ENCODE measurements at regions not wholly inside any gene's neighbourhood (a gene's known extent, or its start where the extent isn't known, plus 50 kb on each side); places are given as distances from the start of the nearest gene placed in this dataset.

DNA sequence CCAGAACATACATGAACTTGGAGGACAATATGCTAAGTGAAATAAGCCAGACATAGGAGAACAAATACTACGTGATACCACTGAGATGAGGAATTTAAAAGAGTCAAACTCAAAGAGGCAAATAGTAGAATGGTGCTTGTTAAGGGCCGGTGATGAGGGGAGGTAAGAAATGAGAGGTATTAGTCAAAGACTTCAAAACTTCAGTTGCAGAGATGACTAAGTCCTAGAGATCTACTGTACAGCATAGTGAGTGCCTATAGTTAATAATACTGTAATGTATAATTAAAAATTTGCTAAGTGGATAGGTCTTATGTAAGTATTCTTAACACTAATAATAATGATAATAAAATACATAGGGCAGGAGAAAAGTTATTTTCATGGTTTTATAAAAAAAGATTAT, 126.9 kb upstream of the VEGFC start:
- TF ChIP-seq, protein P1, sequence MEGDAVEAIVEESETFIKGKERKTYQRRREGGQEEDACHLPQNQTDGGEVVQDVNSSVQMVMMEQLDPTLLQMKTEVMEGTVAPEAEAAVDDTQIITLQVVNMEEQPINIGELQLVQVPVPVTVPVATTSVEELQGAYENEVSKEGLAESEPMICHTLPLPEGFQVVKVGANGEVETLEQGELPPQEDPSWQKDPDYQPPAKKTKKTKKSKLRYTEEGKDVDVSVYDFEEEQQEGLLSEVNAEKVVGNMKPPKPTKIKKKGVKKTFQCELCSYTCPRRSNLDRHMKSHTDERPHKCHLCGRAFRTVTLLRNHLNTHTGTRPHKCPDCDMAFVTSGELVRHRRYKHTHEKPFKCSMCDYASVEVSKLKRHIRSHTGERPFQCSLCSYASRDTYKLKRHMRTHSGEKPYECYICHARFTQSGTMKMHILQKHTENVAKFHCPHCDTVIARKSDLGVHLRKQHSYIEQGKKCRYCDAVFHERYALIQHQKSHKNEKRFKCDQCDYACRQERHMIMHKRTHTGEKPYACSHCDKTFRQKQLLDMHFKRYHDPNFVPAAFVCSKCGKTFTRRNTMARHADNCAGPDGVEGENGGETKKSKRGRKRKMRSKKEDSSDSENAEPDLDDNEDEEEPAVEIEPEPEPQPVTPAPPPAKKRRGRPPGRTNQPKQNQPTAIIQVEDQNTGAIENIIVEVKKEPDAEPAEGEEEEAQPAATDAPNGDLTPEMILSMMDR (IDR thresholded peaks at IDR 0.05), result no peak
- TF ChIP-seq POLR2AphosphoS5 (IDR thresholded peaks at IDR 0.05), result no peak

Measured in suprapubic skin (tissue), 3 donors.